Osteoblast (primary cell): ENCODE measurements at regions not wholly inside any gene's neighbourhood (a gene's known extent, or its start where the extent isn't known, plus 50 kb on each side); places are given as distances from the start of the nearest gene placed in this dataset.

Experiments used
- DNase-seq: peaks from one replicate; pipeline ENCODE4 v3.0.0; 2011; ENCODE audit warnings: low spot score, mixed read lengths; ENCODE audit not compliant: insufficient read length; ENCODE audit errors: missing footprints
- H2AFZ ChIP-seq: 2 replicates; pipeline ENCODE4 v1.6.0; 2011; ENCODE audit warnings: mild to moderate bottlenecking, low read length
- H3K27ac ChIP-seq: 2 replicates; pipeline ENCODE4 v1.5.1; 2011; ENCODE audit warnings: mild to moderate bottlenecking, low read depth, low read length, moderate library complexity
- H3K27me3 ChIP-seq: 2 replicates; pipeline ENCODE4 v1.6.0; 2012; ENCODE audit warnings: mild to moderate bottlenecking, control low read depth, inconsistent platforms, low read length, moderate library complexity; ENCODE audit not compliant: insufficient read depth
- H3K36me3 ChIP-seq: 2 replicates; pipeline ENCODE4 v1.5.1; 2011; ENCODE audit warnings: mild to moderate bottlenecking, low read length, control low read depth, moderate library complexity; ENCODE audit not compliant: insufficient read depth
- H3K4me1 ChIP-seq: 2 replicates; pipeline ENCODE4 v1.5.1; 2011; ENCODE audit warnings: mild to moderate bottlenecking, low read length, control low read depth, moderate library complexity; ENCODE audit not compliant: insufficient read depth
- H3K4me2 ChIP-seq: 2 replicates; pipeline ENCODE4 v1.6.0; 2011; ENCODE audit warnings: mild to moderate bottlenecking, low read length; ENCODE audit not compliant: insufficient read depth
- H3K4me3 ChIP-seq: fragments of 200-600 bp; sonication (generic); 3 replicates; pipeline ENCODE4 v1.5.1; 2012; ENCODE audit warnings: mild to moderate bottlenecking, low read length, inconsistent platforms; ENCODE audit not compliant: insufficient read depth
- H3K79me2 ChIP-seq: 2 replicates; pipeline ENCODE4 v1.6.0; 2012; ENCODE audit warnings: mild to moderate bottlenecking, low read length, control low read depth, inconsistent platforms; ENCODE audit not compliant: insufficient read depth
- H3K9me3 ChIP-seq: 2 replicates; pipeline ENCODE4 v1.5.1; 2011; ENCODE audit warnings: low read depth, low read length, control low read depth
- H4K20me1 ChIP-seq: 2 replicates; pipeline ENCODE4 v1.6.0; 2012; ENCODE audit warnings: mild to moderate bottlenecking, low read length, control low read depth; ENCODE audit not compliant: insufficient read depth
- TF ChIP-seq, protein P1 (sequence below): IDR thresholded peaks from 2 replicates; pipeline ENCODE4 v1.5.1; 2011; ENCODE audit warnings: mild to moderate bottlenecking, low read depth, low read length, moderate library complexity; ENCODE audit errors: extremely low read depth

DNA sequence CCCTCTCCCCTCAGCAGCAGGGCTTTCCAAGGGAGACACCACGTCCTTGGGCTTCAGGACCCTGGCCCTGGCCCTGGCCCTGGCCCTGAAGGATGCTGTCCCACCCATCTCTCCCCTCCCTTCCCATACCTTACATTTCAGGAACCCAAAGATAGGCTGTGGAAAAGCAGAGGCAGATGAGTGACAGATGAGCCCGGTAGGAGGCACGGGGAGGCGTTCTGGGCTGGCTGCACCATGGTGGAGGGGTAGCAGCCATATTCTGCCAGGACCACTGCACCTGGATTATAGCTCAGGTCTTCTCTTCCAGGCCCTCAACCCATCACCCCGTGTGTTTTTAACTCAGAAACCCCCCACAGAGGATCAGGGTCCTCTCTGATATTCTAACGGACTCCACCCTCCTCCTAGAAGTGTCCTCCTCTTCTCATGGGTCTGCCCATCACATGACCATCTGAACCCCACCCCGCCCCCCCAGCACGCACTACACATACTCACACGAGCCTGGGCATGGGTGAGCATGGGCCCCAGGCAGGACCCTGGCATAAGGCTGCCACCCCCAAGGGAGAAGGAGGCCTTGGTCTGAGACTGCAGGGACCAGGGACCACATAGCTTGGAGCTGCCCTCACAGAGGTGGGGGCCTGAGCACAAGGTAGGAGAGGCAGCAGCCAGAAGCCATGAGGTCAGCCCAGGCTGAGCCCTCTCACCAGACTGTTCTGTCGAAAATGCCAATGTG is 220.8 kb upstream of the CDH4 start:
- no peak for DNase-seq
- TF ChIP-seq, protein P1, sequence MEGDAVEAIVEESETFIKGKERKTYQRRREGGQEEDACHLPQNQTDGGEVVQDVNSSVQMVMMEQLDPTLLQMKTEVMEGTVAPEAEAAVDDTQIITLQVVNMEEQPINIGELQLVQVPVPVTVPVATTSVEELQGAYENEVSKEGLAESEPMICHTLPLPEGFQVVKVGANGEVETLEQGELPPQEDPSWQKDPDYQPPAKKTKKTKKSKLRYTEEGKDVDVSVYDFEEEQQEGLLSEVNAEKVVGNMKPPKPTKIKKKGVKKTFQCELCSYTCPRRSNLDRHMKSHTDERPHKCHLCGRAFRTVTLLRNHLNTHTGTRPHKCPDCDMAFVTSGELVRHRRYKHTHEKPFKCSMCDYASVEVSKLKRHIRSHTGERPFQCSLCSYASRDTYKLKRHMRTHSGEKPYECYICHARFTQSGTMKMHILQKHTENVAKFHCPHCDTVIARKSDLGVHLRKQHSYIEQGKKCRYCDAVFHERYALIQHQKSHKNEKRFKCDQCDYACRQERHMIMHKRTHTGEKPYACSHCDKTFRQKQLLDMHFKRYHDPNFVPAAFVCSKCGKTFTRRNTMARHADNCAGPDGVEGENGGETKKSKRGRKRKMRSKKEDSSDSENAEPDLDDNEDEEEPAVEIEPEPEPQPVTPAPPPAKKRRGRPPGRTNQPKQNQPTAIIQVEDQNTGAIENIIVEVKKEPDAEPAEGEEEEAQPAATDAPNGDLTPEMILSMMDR: no peak
- H3K79me2 ChIP-seq: no peaks in the 10 kb centered on the region
- H3K4me2 ChIP-seq: no peak overlapping the region
- no peak overlapping the region for H3K4me3 ChIP-seq
- H3K27ac ChIP-seq: no peak overlapping the region
- H2AFZ ChIP-seq: no peak overlapping the region
- no peaks in the 10 kb centered on the region for H3K36me3 ChIP-seq
- no peaks in the 10 kb centered on the region for H3K27me3 ChIP-seq
- no peaks in the 10 kb centered on the region for H4K20me1 ChIP-seq
- H3K4me1 ChIP-seq: no peaks in the 10 kb centered on the region
- H3K9me3 ChIP-seq: no peaks in the 10 kb centered on the region

DNA sequence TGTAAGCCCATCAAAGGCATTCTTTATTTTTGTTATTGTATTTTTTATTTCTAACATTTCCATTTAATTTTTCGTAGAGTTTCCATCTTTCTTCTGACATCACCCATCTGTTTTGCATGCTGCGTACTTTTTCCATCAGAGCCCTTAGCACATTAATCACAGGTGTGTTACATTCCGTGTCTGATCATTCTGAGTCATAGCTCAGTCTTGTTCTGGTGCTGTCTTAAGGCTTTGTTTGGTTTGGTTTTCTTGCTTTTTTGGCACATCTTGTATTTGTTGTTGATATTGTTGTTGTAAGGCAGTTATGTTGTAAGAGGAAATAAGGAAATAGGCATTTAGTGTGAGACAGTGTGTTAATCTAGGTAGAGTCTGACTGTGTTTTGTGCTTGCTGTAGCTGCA is 214.6 kb upstream of the CDH4 start:
- H3K79me2 ChIP-seq: no peaks in the 10 kb centered on the region
- no peak for DNase-seq
- no peaks in the 10 kb centered on the region for H3K36me3 ChIP-seq
- no peak overlapping the region for H3K27ac ChIP-seq
- no peaks in the 10 kb centered on the region for H4K20me1 ChIP-seq
- no peak overlapping the region for H3K4me3 ChIP-seq
- no peaks in the 10 kb centered on the region for H3K9me3 ChIP-seq
- no peak overlapping the region for H3K4me2 ChIP-seq
- H3K4me1 ChIP-seq: no peaks in the 10 kb centered on the region
- TF ChIP-seq, protein P1: no peak
- H2AFZ ChIP-seq: no peak overlapping the region
- H3K27me3 ChIP-seq: no peaks in the 10 kb centered on the region

DNA sequence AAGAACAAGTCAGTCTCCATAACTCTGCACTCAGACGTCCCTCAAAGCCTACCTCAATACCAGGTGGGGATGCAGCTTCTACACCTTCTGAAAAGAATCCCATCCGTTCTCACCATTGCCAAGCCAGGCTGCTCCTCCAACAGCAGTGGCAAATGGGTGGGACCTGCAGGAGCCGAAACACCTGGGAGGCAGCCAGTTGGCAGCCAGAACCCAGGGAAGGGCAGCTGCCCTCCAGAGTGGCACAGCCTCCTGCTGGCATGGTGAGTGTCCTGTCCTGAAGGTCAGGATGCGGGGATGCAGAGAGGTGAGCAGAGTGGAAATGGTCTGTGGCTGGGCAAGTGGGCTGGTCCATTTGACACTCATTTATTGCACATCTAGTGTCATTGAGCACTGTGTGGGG is 210.6 kb upstream of the CDH4 start:
- TF ChIP-seq, protein P1: no peak
- no peaks in the 10 kb centered on the region for H3K9me3 ChIP-seq

DNA sequence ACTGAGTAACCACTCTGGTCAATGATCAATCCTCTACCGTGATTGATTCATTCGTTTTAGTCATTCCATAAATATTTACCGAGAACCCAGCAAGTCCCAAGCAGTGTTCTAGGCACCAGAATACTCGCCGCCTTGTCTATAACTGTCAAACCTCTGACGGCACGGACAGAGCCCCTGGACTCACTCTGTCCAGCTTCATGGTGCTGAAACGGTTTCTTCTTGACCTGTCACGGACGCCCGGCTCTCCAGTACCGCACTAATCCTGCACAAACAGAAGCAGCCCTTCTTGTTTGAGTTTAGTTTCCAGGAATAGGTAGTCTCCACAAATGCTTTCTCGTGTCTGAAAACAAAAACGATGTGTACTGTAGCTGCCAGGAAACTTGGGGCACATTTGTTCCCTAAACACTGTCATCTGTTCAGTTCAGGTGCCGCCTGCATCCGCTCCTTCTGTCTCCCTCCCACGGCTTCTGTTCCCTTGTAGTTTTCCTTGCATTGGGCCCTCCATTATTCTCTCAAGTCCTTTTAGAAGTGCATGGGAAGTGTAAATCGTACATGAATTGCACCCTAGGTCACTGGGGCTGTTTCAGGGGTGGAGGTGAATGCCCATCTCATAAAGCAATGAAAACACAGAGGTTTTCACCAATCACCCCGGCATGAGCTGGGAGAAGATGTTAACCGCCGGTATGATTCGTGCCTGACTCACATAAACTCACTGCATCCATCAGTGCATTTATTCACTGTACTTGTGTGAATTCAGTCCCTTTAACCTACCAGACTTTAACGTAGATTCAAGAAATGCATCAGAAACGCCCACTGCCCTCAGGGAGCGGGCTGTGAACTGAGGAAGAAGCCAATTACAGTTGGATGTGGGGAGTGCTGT is 209.3 kb upstream of the CDH4 start:
- no peaks in the 10 kb centered on the region for H3K79me2 ChIP-seq
- H3K9me3 ChIP-seq: no peaks in the 10 kb centered on the region
- no peak for DNase-seq
- H4K20me1 ChIP-seq: no peaks in the 10 kb centered on the region
- H3K27ac ChIP-seq: no peak overlapping the region
- no peaks in the 10 kb centered on the region for H3K4me1 ChIP-seq
- no peak overlapping the region for H2AFZ ChIP-seq
- H3K27me3 ChIP-seq: no peaks in the 10 kb centered on the region
- H3K36me3 ChIP-seq: no peaks in the 10 kb centered on the region
- H3K4me3 ChIP-seq: no peak overlapping the region
- H3K4me2 ChIP-seq: no peak overlapping the region
- TF ChIP-seq, protein P1: no peak

More for the DNA sequence above, 210.6 kb upstream of the CDH4 start:
- Histone ChIP-seq H3K36me3 (no peaks in the 10 kb centered on the region), H3K4me3 (no peak overlapping the region), H2AFZ (no peak overlapping the region), H3K79me2 (no peaks in the 10 kb centered on the region), H4K20me1 (no peaks in the 10 kb centered on the region), H3K4me1 (no peaks in the 10 kb centered on the region), H3K4me2 (no peak overlapping the region), H3K27me3 (no peaks in the 10 kb centered on the region), H3K27ac (no peak overlapping the region)
- DNase-seq: no peak
